ENCODE measurements at regions not wholly inside any gene's neighbourhood (a gene's known extent, or its start where the extent isn't known, plus 50 kb on each side); places are given as distances from the start of the nearest gene placed in this dataset.

GRCh38 chr5:89287964-89288363, 405.0 kb upstream of the MEF2C start:
- DNase-seq: no peak

- no peak for DNase-seq
Measured at GRCh38 chr5:89286320-89286719, 403.3 kb upstream of the MEF2C start.

DNA sequence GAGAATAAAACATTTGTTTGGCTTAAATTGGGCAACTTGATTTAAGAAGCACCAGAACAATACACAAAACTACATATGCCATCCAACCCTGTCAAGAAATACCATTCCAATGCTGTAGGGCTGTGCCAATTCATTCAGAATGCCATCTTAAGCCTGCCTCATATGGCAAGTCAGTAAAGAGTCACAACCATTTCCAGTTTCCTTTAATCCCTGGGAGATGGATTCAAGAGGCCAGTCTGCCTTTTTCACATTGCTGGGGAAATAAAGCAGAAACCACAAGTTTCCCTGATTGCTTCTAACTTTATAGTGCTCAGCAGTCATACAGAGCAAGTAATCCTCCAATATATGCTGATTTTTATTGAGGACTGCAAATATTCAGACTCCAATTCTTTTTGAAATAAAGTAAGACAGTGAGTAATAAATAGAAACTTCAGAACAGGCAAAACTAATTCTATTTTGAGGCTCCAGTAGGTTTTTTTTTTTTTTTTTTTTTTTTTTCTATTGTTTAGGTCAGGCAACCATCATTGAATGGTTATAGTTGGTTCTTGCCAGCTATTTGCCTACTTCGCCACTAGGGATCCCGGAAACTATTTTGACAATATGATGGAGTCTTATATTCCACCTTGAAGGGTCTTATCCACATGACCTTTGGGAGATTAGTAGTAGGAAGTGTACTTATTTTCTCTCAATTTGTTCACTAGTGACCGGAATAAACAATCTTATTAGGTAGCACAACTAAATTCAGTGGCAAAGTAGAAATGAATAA, 400.9 kb upstream of the MEF2C start:
- peak; percentile 35 for DNase-seq

- DNase-seq: peak; percentile 87
Measured at GRCh38 chr5:89282554-89283510, 399.8 kb upstream of the MEF2C start.

- peak; percentile 33 for DNase-seq
Measured at GRCh38 chr5:89281766-89282553, 399.0 kb upstream of the MEF2C start.

GRCh38 chr5:89281211-89281610, 398.2 kb upstream of the MEF2C start:
- DNase-seq: no peak

- no peak for DNase-seq
Measured at GRCh38 chr5:89280103-89281037, 397.4 kb upstream of the MEF2C start.

DNA sequence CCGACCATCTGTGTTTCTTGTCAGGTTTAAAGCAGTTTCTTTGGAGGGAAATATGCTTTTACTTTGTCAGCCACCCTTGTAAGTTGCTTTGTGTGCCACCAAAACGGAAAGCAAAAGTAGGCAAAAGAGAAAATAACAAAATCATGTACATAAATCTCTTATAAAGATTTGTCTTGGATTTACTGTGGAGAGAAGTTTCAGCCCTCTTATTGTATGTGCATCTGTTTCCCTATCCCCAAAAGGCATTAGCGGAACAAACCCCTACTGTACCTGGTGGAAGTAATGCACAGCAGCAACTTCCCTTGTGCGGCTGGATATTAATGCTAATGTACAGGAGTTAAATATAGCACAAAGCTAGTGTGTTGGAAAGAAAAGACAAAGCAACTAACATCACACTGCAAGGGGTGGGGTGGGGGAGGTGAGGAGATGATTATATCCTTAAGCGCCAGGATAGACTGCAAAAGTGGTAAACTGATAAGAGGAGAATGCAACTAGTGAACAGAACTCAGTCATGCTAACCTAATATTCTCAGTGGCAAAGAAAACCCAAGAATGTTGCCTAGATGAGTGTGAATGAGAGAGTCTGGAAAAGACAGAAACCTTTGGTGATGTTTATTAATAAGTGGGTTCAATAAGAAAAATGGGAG, 396.5 kb upstream of the MEF2C start:
- DNase-seq: no peak

GRCh38 chr5:89277816-89278215, 394.8 kb upstream of the MEF2C start:
- DNase-seq: peak; percentile 74

DNA sequence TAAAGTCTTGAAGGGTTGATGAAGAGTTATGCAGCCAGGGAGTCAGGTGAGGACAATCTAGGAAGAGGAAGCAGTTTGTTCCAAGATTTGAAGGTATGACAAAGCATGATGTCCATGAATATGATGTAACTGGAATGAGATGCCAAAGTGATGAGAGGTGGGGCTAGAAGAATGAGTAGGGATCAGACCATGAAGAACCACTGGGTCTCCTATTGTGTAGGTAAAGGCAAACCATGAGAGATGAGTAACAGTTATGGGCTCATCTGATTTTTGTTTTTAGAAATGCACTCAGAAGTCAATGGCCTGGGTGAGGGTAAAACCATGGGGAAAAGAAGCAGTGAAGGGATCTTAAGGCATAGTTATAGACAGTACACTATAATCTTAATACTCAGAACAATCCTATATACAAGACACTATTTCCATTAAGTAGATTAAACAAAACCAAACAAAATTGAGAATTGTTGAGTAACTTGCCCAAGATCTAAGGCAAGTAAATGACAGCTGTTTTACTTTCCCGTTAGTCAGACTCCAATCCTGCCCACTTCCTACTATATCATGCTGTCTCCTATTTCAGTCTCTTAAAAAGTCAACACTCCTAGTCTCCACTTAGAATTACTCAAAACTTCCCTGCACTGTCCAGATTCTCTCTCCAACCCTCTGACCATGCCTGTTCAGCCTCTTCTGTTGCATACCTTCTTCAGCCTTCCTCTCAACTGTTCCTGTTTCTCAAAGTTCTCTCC, 393.8 kb upstream of the MEF2C start:
- peak; percentile 58 for DNase-seq

- no peak for DNase-seq
Measured at GRCh38 chr5:89275066-89275855, 392.3 kb upstream of the MEF2C start.

DNA sequence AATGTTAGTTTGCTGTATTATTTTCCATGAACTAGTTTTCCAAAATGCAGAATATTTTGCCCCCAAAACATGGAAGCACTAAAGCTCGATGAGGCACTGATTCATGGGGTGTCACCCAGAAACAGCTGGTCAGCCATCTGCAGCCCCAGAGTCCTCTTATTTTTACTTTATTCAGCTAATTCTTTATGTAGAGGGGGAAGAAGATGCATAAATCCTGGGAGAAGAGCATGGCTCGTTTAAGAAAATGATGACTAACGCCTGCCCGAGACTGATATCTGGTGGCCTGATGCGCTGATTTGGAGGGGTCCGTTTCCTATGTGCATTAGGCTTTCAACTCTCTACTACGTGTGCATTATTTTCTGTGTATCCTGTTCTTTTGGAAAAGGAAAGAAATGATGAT, 390.3 kb upstream of the MEF2C start:
- no peak for DNase-seq

GRCh38 chr5:89270901-89271300, 387.9 kb upstream of the MEF2C start:
- no peak for DNase-seq

DNA sequence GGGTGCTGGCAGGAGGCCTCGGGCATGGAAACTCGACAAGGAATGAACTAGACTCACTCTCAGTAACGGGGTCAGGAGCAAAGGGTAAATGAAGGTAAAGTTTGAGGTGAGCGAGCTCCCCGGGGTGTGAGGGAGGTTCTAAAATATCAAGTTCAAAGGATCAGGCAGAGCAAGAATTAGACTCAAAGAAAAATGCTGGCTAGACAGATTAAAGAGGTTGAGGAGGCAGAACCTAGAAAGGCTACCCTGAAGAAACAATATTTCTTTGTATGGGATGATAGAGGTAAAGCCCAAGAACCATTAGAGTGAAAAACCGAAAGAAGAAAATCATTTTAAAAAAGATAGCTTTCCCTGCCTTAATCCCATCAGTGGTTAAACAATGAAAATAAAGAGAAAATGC, 386.7 kb upstream of the MEF2C start:
- DNase-seq: no peak

- no peak for DNase-seq
Measured at GRCh38 chr5:89268460-89268859, 385.5 kb upstream of the MEF2C start.

GRCh38 chr5:89267788-89268187, 384.8 kb upstream of the MEF2C start:
- DNase-seq: no peak

DNA sequence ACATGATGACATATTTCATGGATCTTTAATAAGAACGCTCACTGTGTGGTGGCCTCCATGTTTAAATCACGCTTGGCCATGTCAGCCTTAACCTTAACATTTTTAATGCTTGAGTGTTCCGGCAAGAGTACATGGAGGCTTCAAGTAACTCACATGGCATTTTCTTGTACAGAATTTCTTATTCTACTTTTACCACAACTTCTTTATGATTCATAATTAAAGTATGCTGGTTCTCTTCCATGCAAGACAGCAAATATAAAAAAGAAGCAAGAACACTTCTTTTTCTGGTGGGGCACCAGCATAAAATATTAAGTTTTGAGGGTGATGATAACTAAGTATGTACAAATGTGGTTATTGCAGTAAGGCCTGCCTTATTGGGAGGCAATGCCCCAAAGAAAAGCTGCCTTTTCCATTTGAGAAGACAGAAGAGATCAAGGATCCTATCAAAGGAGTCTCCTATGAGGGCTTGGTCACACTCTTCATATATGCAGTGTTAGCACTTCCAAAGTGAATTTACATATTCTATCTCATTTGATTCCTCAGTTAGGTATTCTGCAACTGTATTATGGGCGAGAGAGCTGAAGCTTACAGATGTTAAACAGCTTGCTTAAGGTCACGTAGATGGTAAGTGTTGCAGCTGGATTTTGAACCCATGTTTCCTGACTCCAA, 382.7 kb upstream of the MEF2C start:
- peak; percentile 92 for DNase-seq

DNA sequence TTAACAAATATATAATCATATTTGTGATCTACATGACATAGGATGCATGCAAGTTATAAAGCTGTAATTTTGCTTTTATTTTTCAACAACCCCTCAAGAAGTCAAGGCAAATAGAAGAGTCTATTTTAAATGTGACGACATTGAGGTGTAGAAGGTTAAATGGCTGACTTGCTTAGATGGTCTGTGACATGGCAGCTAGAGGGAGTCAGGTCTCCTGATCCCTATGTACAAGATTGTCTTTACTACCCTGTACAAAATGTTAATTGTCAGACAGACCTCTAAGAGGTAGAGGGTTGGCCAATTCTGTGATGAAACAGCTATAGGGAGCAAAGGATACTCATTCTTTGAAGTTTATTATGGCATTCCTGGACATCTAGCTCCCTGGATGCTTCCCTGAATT, 380.9 kb upstream of the MEF2C start:
- no peak for DNase-seq

DNA sequence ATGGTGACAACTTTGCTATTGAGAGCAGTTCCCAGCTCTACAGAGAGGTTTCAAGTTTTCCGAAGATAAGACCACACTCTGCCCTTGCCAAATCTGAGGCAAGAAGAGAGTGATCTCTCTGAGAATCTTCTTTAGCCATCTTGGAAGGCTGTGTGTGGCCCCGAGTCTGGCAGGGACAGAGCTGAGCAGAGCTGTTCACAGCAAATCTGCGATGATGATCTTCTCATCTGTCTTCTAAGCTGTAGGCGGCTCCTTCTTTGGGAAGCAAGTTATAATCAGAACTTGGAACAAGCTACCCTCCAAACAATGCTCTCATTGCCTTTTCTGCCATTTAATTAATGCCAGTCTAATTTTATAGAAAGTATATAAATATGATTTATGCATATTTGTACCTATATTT, 379.0 kb upstream of the MEF2C start:
- no peak for DNase-seq
